Upper lobe of left lung (tissue), 4 donors: ENCODE measurements at regions not wholly inside any gene's neighbourhood (a gene's known extent, or its start where the extent isn't known, plus 50 kb on each side); places are given as distances from the start of the nearest gene placed in this dataset.

Experiments used
- CTCF ChIP-seq, 6 experiments: fragments of 450-650 bp in 4 of 6; fragments of 200-600 bp in 2 of 6; sonication (generic) in 2 of 6; IDR thresholded peaks; one replicate each; pipeline ENCODE4 v1.5.1; 2016 to 2019; ENCODE audit warnings: antibody characterized with exemption in 6 of 6
- EP300 ChIP-seq, 4 donors: sonication (generic); formaldehyde crosslinking; IDR thresholded peaks; one replicate each; pipeline ENCODE4 v1.5.1; 2017; ENCODE audit warnings: antibody characterized with exemption in 4 of 4, control low read depth in 2 of 4
- POLR2A ChIP-seq, 4 donors: fragments of 450-650 bp; IDR thresholded peaks; one replicate each; pipeline ENCODE4 v1.5.1; 2016 to 2017; ENCODE audit warnings: antibody characterized with exemption in 4 of 4, mild to moderate bottlenecking in 2 of 4
- POLR2AphosphoS5 ChIP-seq, 2 donors: sonication (generic); formaldehyde crosslinking; IDR thresholded peaks; one replicate each; pipeline ENCODE4 v1.5.1; 2017; ENCODE audit warnings: antibody characterized with exemption in 2 of 2

GRCh38 chr20:40054311-40054710 is 634.7 kb downstream of the MAFB start:
- TF ChIP-seq POLR2A (IDR thresholded peaks at IDR 0.05) (no peak), CTCF (IDR thresholded peaks at IDR 0.05) (no peak), POLR2AphosphoS5 (IDR thresholded peaks at IDR 0.05) (no peak), EP300 (IDR thresholded peaks at IDR 0.05) (no peak)
